Natural killer cell treated with Interleukin-12 subunit alpha and Interleukin-12 subunit beta and Interleukin-15 and Interleukin-18, amount 100 ng/mL, for 72 hours (primary cell): ENCODE measurements at regions not wholly inside any gene's neighbourhood (a gene's known extent, or its start where the extent isn't known, plus 50 kb on each side); places are given as distances from the start of the nearest gene placed in this dataset.

Experiments
- ATAC-seq, 2 donors: fragments of 150-1000 bp; cut with Tn5 transposase in 1 of 2; sonication (Bioruptor Pico), chemical (Tn5 transposase) in 1 of 2; 2 replicates each; pipeline ENCODE4 v1.10.0; 2021
- DNase-seq: peaks from one replicate; pipeline ENCODE4 v3.0.0; 2022; ENCODE audit warnings: low spot score
- H3K27ac Mint-ChIP-seq, 2 donors: 1 replicate in 1 of 2; 2 replicates in 1 of 2; pipeline ENCODE4 v1.8.0; 2022; ENCODE audit warnings: mixed read lengths in 2 of 2, mild to moderate bottlenecking in 1 of 2, moderate library complexity in 1 of 2
- H3K27me3 Mint-ChIP-seq, 2 donors: 1 replicate in 1 of 2; 2 replicates in 1 of 2; pipeline ENCODE4 v1.8.0; 2022; ENCODE audit warnings: mixed read lengths in 2 of 2
- H3K36me3 Mint-ChIP-seq: one replicate; pipeline ENCODE4 v1.8.0; 2022; ENCODE audit warnings: mixed read lengths
- H3K4me1 Mint-ChIP-seq, 2 donors: 1 replicate in 1 of 2; 2 replicates in 1 of 2; pipeline ENCODE4 v1.8.0; 2022; ENCODE audit warnings: low read depth in 2 of 2, mixed read lengths in 2 of 2, mild to moderate bottlenecking in 1 of 2
- H3K4me3 Mint-ChIP-seq: one replicate; pipeline ENCODE4 v1.8.0; 2022; ENCODE audit warnings: mixed read lengths
- H3K9me3 Mint-ChIP-seq: 2 replicates; pipeline ENCODE4 v1.8.0; 2022; ENCODE audit warnings: mixed read lengths

DNA sequence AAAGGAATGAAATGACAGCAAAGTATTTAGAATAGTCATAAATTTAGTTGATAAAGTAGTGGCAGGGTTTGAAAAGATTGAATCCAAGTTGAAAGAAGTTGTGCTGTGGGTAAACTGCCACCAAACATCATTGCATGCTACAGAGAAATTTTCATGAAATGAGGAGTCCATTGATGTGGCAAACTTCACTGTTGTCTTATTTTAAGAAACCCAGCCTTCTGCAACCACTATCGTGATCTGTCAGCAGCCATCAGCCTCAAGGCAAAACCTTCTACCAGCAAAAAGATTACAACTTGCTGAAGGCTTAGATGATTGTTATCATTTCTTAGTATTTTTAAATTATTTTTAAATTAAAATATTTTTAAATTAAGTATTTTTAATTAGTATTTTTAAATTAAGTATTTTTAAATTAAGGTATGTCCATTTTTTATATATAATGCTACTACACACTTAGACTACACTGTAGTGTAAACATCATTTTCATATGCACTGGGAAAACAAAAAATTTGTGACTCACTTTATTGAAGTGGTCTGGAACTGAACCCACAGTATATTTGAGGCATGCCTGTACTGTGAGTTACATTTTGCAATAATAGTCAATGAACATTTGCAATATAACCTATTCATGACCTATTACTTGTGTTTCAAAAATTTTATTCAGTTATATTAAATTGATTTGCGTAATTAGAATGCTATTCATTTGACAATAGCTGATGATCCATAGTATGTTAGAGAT, 67.2 kb upstream of the SYT1 start:
- Mint-ChIP-seq H3K27me3 (no peaks in the 10 kb centered on the region), H3K9me3 (peaks cover 14% of the 10 kb centered on the region), H3K27ac (no peak overlapping the region), H3K4me1 (no peaks in the 10 kb centered on the region), H3K4me3 (no peak overlapping the region), H3K36me3 (no peaks in the 10 kb centered on the region)
- DNase-seq (no peak), ATAC-seq (no peak)

GRCh38 chr12:78799649-78800048, 64.9 kb upstream of the SYT1 start:
- ATAC-seq (no peak), DNase-seq (no peak)
- Mint-ChIP-seq H3K4me3 (no peak overlapping the region), H3K27me3 (no peaks in the 10 kb centered on the region), H3K9me3 (peaks cover 7% of the 10 kb centered on the region), H3K4me1 (no peaks in the 10 kb centered on the region), H3K27ac (no peak overlapping the region), H3K36me3 (no peaks in the 10 kb centered on the region)

- peaks cover 3% of the 10 kb centered on the region for H3K9me3 Mint-ChIP-seq
- DNase-seq = no peak
- H3K4me3 Mint-ChIP-seq = no peak overlapping the region
- no peak overlapping the region for H3K27ac Mint-ChIP-seq
- H3K36me3 Mint-ChIP-seq = no peaks in the 10 kb centered on the region
- H3K4me1 Mint-ChIP-seq = no peaks in the 10 kb centered on the region
- H3K27me3 Mint-ChIP-seq = no peaks in the 10 kb centered on the region
- ATAC-seq = no peak
Observed at GRCh38 chr12:78802593-78802992, 62.0 kb upstream of the SYT1 start.

DNA sequence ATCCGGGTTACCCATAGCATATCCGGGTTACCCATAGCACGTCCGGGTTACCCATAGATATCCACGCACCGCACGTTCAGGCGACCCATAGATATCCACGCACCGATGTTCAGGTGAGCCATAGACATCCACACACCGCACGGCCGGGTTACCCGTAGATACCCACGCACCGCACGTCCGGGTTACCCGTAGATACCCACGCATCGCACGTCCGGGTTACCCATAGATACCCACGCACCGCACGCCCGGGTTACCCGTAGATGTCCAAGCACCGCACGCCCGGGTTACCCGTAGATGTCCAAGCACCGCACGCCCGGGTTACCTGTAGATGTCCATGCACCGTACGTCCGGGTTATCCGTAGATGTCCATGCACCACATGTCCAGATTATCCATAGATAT, 60.3 kb upstream of the SYT1 start:
- Mint-ChIP-seq H3K27ac (no peak overlapping the region), H3K36me3 (no peaks in the 10 kb centered on the region), H3K4me3 (no peak overlapping the region), H3K4me1 (no peaks in the 10 kb centered on the region), H3K9me3 (peaks cover 3% of the 10 kb centered on the region), H3K27me3 (no peaks in the 10 kb centered on the region)
- no peak for ATAC-seq
- DNase-seq = no peak
